GM18499 (cell line): ENCODE measurements at regions not wholly inside any gene's neighbourhood (a gene's known extent, or its start where the extent isn't known, plus 50 kb on each side); places are given as distances from the start of the nearest gene placed in this dataset.
A peak's percentile ranks its signal among the peaks of the same experiment; 100 is the strongest.

Experiments used
- ATAC-seq: cut with Tn5 transposase; IDR thresholded peaks from one replicate; pipeline ENCODE4 v1.9.1; 2021; ENCODE audit warnings: moderate number of reproducible peaks; ENCODE audit not compliant: insufficient read depth, unreplicated experiment

- ATAC-seq: no peak
Observed at GRCh38 chr2:129467012-129467779, 512.3 kb upstream of the RAB6C start.

- ATAC-seq: no peak
Observed at GRCh38 chr2:129467941-129468340, 511.5 kb upstream of the RAB6C start.

- no peak for ATAC-seq
Observed at GRCh38 chr2:129468879-129469278, 510.6 kb upstream of the RAB6C start.

- ATAC-seq: no peak
Observed at GRCh38 chr2:129469389-129469788, 510.1 kb upstream of the RAB6C start.

GRCh38 chr2:129469871-129470270 is 509.6 kb upstream of the RAB6C start:
- no peak for ATAC-seq

GRCh38 chr2:129478902-129479517 is 500.5 kb upstream of the RAB6C start:
- no peak for ATAC-seq

- no peak for ATAC-seq
Observed at GRCh38 chr2:129479892-129480291, 499.6 kb upstream of the RAB6C start.

GRCh38 chr2:129480790-129481189 is 498.7 kb upstream of the RAB6C start:
- ATAC-seq: no peak

GRCh38 chr2:129481306-129482219 is 497.9 kb upstream of the RAB6C start:
- no peak for ATAC-seq

- ATAC-seq: no peak
Observed at GRCh38 chr2:129482626-129483025, 496.8 kb upstream of the RAB6C start.

GRCh38 chr2:129483366-129483765 is 496.1 kb upstream of the RAB6C start:
- peak; percentile 97 for ATAC-seq

- no peak for ATAC-seq
Observed at GRCh38 chr2:129484999-129485897, 494.2 kb upstream of the RAB6C start.

GRCh38 chr2:129488376-129488775 is 491.1 kb upstream of the RAB6C start:
- no peak for ATAC-seq

- ATAC-seq: no peak
Observed at GRCh38 chr2:129490641-129491040, 488.8 kb upstream of the RAB6C start.

- no peak for ATAC-seq
Observed at GRCh38 chr2:129491308-129491707, 488.2 kb upstream of the RAB6C start.

- ATAC-seq: no peak
Observed at GRCh38 chr2:129492548-129492947, 486.9 kb upstream of the RAB6C start.

- no peak for ATAC-seq
Observed at GRCh38 chr2:129499747-129500146, 479.7 kb upstream of the RAB6C start.

GRCh38 chr2:129502781-129503180 is 476.7 kb upstream of the RAB6C start:
- ATAC-seq: no peak

- no peak for ATAC-seq
Observed at GRCh38 chr2:129504646-129505045, 474.8 kb upstream of the RAB6C start.

GRCh38 chr2:129518937-129519336 is 460.5 kb upstream of the RAB6C start:
- ATAC-seq: no peak
